ENCODE measurements at regions not wholly inside any gene's neighbourhood (a gene's known extent, or its start where the extent isn't known, plus 50 kb on each side); places are given as distances from the start of the nearest gene placed in this dataset.

GRCh38 chr4:187362937-187363857 lies 632.4 kb upstream of the ZFP42 start:
- Histone ChIP-seq H3K27me3 (no peaks in the 10 kb centered on the region), H3K4me3 (no peak overlapping the region), H3K27ac (no peak overlapping the region), H3K4me1 (replicated peaks in 1 of 2) (no peaks in the 10 kb centered on the region), H3K9me3 (replicated peaks in 1 of 3) (no peaks in the 10 kb centered on the region), H3K36me3 (replicated peaks in 1 of 2) (no peaks in the 10 kb centered on the region)
- intact Hi-C loops (cut with DNase I), result no loop called here
- WGBS, 4 donors, result 90 to 94% (median 91%) methylated on average over 23 to 31 of the region's 31 CpGs
- no peak for DNase-seq
- TF ChIP-seq POLR2A (IDR thresholded peaks at IDR 0.05) (no peak), CTCF (IDR thresholded peaks at IDR 0.05) (no peak)

- no peaks in the 10 kb centered on the region for H3K9me3 ChIP-seq (replicated peaks in 1 of 3)
- H3K4me3 ChIP-seq, result no peak overlapping the region
- H3K27ac ChIP-seq, result no peak overlapping the region
- TF ChIP-seq POLR2A (IDR thresholded peaks at IDR 0.05), result no peak
- no peak for TF ChIP-seq CTCF (IDR thresholded peaks at IDR 0.05)
- no peaks in the 10 kb centered on the region for H3K4me1 ChIP-seq (replicated peaks in 1 of 2)
- DNase-seq, result no peak
- intact Hi-C loops (cut with DNase I), result no loop called here
- H3K36me3 ChIP-seq (replicated peaks in 1 of 2), result no peaks in the 10 kb centered on the region
- H3K27me3 ChIP-seq, result no peaks in the 10 kb centered on the region
- 76 to 88% (median 82%) methylated on average over 7 of the region's 7 CpGs for WGBS, 4 donors
These were observed 631.2 kb upstream of the ZFP42 start for GRCh38 chr4:187364401-187364800.

GRCh38 chr4:187364851-187365250 lies 630.7 kb upstream of the ZFP42 start:
- H3K4me3 ChIP-seq, result no peak overlapping the region
- H3K36me3 ChIP-seq (replicated peaks in 1 of 2), result no peaks in the 10 kb centered on the region
- WGBS, 4 donors, result 84 to 90% (median 85%) methylated on average over 7 of the region's 7 CpGs
- no peak for DNase-seq
- H3K27me3 ChIP-seq, result no peaks in the 10 kb centered on the region
- no peaks in the 10 kb centered on the region for H3K4me1 ChIP-seq (replicated peaks in 1 of 2)
- no peak overlapping the region for H3K27ac ChIP-seq
- TF ChIP-seq CTCF (IDR thresholded peaks at IDR 0.05) (no peak), POLR2A (IDR thresholded peaks at IDR 0.05) (no peak)
- H3K9me3 ChIP-seq (replicated peaks in 1 of 3), result no peaks in the 10 kb centered on the region
- intact Hi-C loops (cut with DNase I), result no loop called here

GRCh38 chr4:187366530-187366929 lies 629.0 kb upstream of the ZFP42 start:
- TF ChIP-seq CTCF (IDR thresholded peaks at IDR 0.05), result no peak
- no peak for TF ChIP-seq POLR2A (IDR thresholded peaks at IDR 0.05)
- intact Hi-C loops (cut with DNase I), result no loop called here
- Histone ChIP-seq H3K9me3 (replicated peaks in 1 of 3) (no peaks in the 10 kb centered on the region), H3K27me3 (no peaks in the 10 kb centered on the region), H3K4me3 (no peak overlapping the region), H3K27ac (no peak overlapping the region), H3K36me3 (replicated peaks in 1 of 2) (no peaks in the 10 kb centered on the region), H3K4me1 (replicated peaks in 1 of 2) (no peaks in the 10 kb centered on the region)
- WGBS, 4 donors, result 53 to 60% (median 59%) methylated on average over 3 of the region's 3 CpGs
- no peak for DNase-seq
